Natural killer cell (primary cell): ENCODE measurements at regions not wholly inside any gene's neighbourhood (a gene's known extent, or its start where the extent isn't known, plus 50 kb on each side); places are given as distances from the start of the nearest gene placed in this dataset.
"Not testable (repeated sequence)": the region's sequence is repeated elsewhere in the genome, so short reads cannot be mapped to it uniquely, and the experiment has no call there.

ENCODE experiments used
- ATAC-seq, 3 donors: fragments of 150-1000 bp in 2 of 3; fragments of 200-7000 bp in 1 of 3; cut with Tn5 transposase; 1 replicate in 1 of 3; 2 replicates in 2 of 3; pipeline ENCODE4 v1.10.0; 2021; ENCODE audit warnings: mild to moderate bottlenecking in 2 of 3, moderate library complexity in 2 of 3
- DNase-seq, 2 donors: peaks; one replicate each; pipeline versions ENCODE4 v3.0.0 to v3.0.0-alpha.2; 2013 to 2021; ENCODE audit warnings: mixed read lengths in 1 of 2
- H3K27ac ChIP-seq: one replicate; pipeline ENCODE4 v1.5.1; 2013; ENCODE audit warnings: mild to moderate bottlenecking, low read length
- H3K27me3 ChIP-seq: one replicate; pipeline ENCODE4 v1.6.1; 2013; ENCODE audit warnings: low read length; ENCODE audit not compliant: control insufficient read depth, insufficient read depth
- H3K36me3 ChIP-seq: one replicate; pipeline ENCODE4 v1.6.1; 2013; ENCODE audit warnings: low read length; ENCODE audit not compliant: control insufficient read depth, insufficient read depth
- H3K4me1 ChIP-seq: one replicate; pipeline ENCODE4 v1.6.1; 2013; ENCODE audit warnings: low read length; ENCODE audit not compliant: control insufficient read depth, insufficient read depth
- H3K4me3 ChIP-seq: one replicate; pipeline ENCODE4 v1.5.1; 2013; ENCODE audit warnings: low read length
- H3K9me3 ChIP-seq: one replicate; pipeline ENCODE4 v1.6.1; 2013; ENCODE audit warnings: low read length; ENCODE audit not compliant: control insufficient read depth, insufficient read depth
- H3K27ac Mint-ChIP-seq, 2 donors: one replicate each; pipeline ENCODE4 v1.8.0; 2022; ENCODE audit warnings: mild to moderate bottlenecking in 2 of 2, mixed read lengths in 2 of 2, moderate library complexity in 1 of 2
- H3K27me3 Mint-ChIP-seq, 2 donors: one replicate each; pipeline ENCODE4 v1.8.0; 2022; ENCODE audit warnings: low read depth in 2 of 2, mixed read lengths in 2 of 2
- H3K36me3 Mint-ChIP-seq: one replicate; pipeline ENCODE4 v1.8.0; 2022; ENCODE audit warnings: mixed read lengths
- H3K4me1 Mint-ChIP-seq, 2 donors: one replicate each; pipeline ENCODE4 v1.8.0; 2022; ENCODE audit warnings: mixed read lengths in 2 of 2
- H3K4me3 Mint-ChIP-seq: one replicate; pipeline ENCODE4 v1.8.0; 2022; ENCODE audit warnings: mild to moderate bottlenecking, moderate library complexity, mixed read lengths
- H3K9me3 Mint-ChIP-seq, 2 donors: one replicate each; pipeline ENCODE4 v1.8.0; 2022; ENCODE audit warnings: mixed read lengths in 2 of 2
- WGBS: methylation state at CpG from one replicate; pipeline ENCODE4 v1.1.7; 2013; ENCODE audit warnings: missing lambda C conversion rate; ENCODE audit not compliant: insufficient coverage; 5-methylcytosine and 5-hydroxymethylcytosine counted together
- intact Hi-C: fragments of 100-400 bp; cut with micrococcal nuclease; formaldehyde crosslinking; loops from one replicate; pipeline ENCODE4 v1.14.2; 2022
- TF ChIP-seq, protein P1 (sequence below): fragments of 200-600 bp; IDR thresholded peaks from one replicate; pipeline ENCODE4 v1.8.0; 2022; ENCODE audit warnings: antibody characterized with exemption

DNA sequence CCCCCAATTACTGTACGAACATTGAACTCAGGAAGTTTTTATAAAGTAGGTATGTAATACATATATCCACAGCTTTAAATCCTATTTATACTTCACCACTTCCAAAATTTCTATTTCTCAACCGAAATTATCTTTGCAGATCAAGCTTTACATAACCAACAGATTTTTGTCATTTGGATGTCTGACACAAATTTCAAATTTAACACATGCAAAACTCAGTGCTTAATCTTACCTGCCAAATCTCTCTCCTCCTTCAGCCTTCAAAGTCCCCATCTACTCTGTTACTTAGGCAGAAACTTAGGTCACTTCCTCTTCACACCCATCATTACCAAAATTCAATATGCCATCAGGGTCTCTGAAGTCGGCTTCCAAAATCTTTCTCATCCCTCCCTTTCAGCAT is 990.1 kb upstream of the NRXN1 start:
- Mint-ChIP-seq H3K4me3 (no peak overlapping the region), H3K4me1 (no peaks in the 10 kb centered on the region), H3K36me3 (peaks cover 2% of the 10 kb centered on the region), H3K27ac (no peak overlapping the region), H3K9me3 (peaks cover 27 to 49% of the 10 kb centered on the region in 2 donors), H3K27me3 (no peaks in the 10 kb centered on the region)
- H3K4me3 ChIP-seq = no peak overlapping the region
- peaks cover 5% of the 10 kb centered on the region for H3K9me3 ChIP-seq
- H3K27me3 ChIP-seq = no peaks in the 10 kb centered on the region
- H3K27ac ChIP-seq = no peak overlapping the region
- intact Hi-C loops = no loop called here
- H3K36me3 ChIP-seq = no peaks in the 10 kb centered on the region
- TF ChIP-seq, protein P1, sequence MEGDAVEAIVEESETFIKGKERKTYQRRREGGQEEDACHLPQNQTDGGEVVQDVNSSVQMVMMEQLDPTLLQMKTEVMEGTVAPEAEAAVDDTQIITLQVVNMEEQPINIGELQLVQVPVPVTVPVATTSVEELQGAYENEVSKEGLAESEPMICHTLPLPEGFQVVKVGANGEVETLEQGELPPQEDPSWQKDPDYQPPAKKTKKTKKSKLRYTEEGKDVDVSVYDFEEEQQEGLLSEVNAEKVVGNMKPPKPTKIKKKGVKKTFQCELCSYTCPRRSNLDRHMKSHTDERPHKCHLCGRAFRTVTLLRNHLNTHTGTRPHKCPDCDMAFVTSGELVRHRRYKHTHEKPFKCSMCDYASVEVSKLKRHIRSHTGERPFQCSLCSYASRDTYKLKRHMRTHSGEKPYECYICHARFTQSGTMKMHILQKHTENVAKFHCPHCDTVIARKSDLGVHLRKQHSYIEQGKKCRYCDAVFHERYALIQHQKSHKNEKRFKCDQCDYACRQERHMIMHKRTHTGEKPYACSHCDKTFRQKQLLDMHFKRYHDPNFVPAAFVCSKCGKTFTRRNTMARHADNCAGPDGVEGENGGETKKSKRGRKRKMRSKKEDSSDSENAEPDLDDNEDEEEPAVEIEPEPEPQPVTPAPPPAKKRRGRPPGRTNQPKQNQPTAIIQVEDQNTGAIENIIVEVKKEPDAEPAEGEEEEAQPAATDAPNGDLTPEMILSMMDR = no peak
- no peak for DNase-seq
- no peaks in the 10 kb centered on the region for H3K4me1 ChIP-seq
- no peak for ATAC-seq
- WGBS = 84% methylated on average over 2 of the region's 3 CpGs

DNA sequence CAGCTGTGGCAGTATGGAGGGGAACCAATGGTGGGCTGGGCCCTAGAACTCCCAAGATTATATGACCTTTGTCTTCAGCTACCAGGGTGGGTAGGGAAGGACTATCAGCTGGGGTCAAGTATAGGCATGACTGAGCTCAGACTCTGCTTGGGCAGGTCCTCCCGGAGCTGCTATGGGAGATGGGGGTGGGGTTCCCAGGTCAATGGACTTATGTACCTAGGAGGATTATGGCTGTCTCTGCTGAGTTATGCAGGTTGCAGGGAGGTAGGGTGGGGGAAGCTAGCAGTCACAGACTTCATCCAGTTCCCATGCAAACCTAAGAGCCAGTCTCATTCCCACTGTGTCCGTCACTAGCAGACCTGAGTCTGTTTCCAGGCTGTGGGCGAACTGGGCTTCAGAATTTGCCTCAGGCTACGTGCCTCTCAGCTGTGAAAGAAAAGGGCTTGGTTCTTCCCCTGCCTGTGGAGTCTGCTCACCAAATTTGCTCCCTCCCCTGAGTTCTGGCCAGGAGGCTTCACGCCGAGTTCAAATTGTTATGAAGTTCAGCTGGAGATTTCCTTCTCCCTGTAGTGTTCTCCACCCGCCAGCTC is 985.8 kb upstream of the NRXN1 start:
- TF ChIP-seq, protein P1 = no peak
- Histone ChIP-seq H3K27ac (no peak overlapping the region), H3K4me3 (no peak overlapping the region), H3K4me1 (no peaks in the 10 kb centered on the region), H3K27me3 (no peaks in the 10 kb centered on the region), H3K36me3 (no peaks in the 10 kb centered on the region), H3K9me3 (peaks cover 5% of the 10 kb centered on the region)
- intact Hi-C loops = no loop called here
- Mint-ChIP-seq H3K4me3 (no peak overlapping the region), H3K9me3 (peaks cover 18 to 54% of the 10 kb centered on the region in 2 donors), H3K27me3 (no peaks in the 10 kb centered on the region), H3K4me1 (no peaks in the 10 kb centered on the region), H3K27ac (no peak overlapping the region), H3K36me3 (peaks cover 17% of the 10 kb centered on the region)
- WGBS = 95% methylated on average over 7 of the region's 7 CpGs
- DNase-seq = no peak
- no peak for ATAC-seq

DNA sequence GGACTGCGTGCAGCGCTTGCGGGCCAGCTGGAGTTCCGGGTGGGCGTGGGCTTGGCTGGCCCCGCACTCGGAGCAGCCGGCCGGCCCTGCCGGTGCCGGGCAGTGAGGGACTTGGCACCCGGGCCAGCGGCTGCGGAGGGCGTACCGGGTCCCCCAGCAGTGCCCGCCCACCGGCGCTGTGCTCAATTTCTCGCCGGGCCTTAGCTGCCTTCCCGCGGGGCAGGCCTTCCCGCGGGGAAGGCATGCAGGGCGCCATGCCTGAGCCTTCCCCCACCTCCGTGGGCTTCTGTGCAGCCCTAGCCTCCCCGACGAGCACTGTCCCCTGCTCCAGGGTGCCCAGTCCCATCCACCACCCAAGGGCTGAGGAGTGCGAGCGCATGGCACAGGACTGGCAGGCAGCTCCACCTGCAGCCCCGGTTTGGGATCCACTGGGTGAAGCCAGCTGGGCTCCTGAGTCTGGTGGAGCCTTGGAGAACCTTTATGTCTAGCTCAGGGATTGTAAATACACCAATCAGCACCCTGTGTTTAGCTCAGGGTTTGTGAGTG is 975.0 kb upstream of the NRXN1 start:
- H3K4me3 Mint-ChIP-seq, ATAC-seq, H3K36me3 ChIP-seq, H3K27me3 ChIP-seq, H3K27ac ChIP-seq, H3K27me3 Mint-ChIP-seq, DNase-seq, H3K36me3 Mint-ChIP-seq, H3K4me1 Mint-ChIP-seq, H3K4me3 ChIP-seq, H3K4me1 ChIP-seq, H3K27ac Mint-ChIP-seq, intact Hi-C loops: not testable (repeated sequence)
- WGBS = 95% methylated on average over 32 of the region's 32 CpGs
- peaks cover 4 to 15% of the 10 kb centered on the region in 2 donors for H3K9me3 Mint-ChIP-seq
- peaks cover 13% of the 10 kb centered on the region for H3K9me3 ChIP-seq

DNA sequence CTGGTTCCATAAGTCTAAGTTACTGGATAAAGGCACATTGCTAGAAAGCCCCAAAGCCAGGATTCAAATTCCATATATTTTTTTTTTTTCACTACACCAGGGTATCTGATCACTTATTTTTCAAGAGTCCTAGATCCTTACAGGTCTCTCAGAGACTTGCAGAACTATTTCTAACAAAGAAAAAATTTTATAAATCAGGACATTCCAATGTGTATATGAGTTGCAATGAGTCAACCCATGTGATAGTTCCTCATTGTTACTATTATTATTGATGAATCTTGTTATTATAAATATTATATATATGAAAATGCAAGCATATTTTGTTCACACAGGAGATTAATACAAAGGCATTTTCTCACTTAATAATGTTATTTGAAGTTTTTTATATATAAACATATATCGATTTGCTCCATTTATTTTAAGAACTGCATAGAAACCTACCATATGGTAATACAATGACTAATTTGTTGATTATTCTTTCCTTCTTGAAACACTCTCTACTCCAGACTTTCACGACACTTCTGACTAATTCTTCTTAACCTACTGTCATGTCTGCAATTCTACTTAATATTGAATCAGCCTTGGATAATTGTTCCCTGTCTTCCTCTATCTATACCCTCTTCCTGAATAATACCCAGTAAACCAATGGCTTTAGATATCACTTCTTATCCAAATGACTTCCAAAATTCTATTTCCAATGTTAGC is 968.4 kb upstream of the NRXN1 start:
- TF ChIP-seq, protein P1 = no peak
- no peak overlapping the region for H3K4me3 ChIP-seq
- no peak for DNase-seq
- H3K36me3 Mint-ChIP-seq = no peaks in the 10 kb centered on the region
- no peak overlapping the region for H3K4me3 Mint-ChIP-seq
- H3K9me3 Mint-ChIP-seq = peaks cover 13 to 32% of the 10 kb centered on the region in 2 donors
- peaks cover 10% of the 10 kb centered on the region for H3K9me3 ChIP-seq
- no peaks in the 10 kb centered on the region for H3K27me3 ChIP-seq
- no peak overlapping the region for H3K27ac ChIP-seq
- H3K36me3 ChIP-seq = no peaks in the 10 kb centered on the region
- ATAC-seq = no peak
- 79% methylated on average over 1 of the region's 2 CpGs for WGBS
- H3K27me3 Mint-ChIP-seq = no peaks in the 10 kb centered on the region
- intact Hi-C loops = no loop called here
- no peak overlapping the region for H3K27ac Mint-ChIP-seq
- no peaks in the 10 kb centered on the region for H3K4me1 ChIP-seq
- no peaks in the 10 kb centered on the region for H3K4me1 Mint-ChIP-seq
